Gastroesophageal sphincter (tissue), 4 donors: ENCODE measurements at regions not wholly inside any gene's neighbourhood (a gene's known extent, or its start where the extent isn't known, plus 50 kb on each side); places are given as distances from the start of the nearest gene placed in this dataset.

Experiments used
- ATAC-seq: fragments of 150-250 bp; one replicate; pipeline ENCODE4 v1.9.1; 2016; ENCODE audit warnings: mild to moderate bottlenecking, moderate library complexity
- H3K27ac ChIP-seq, 4 donors: fragments of 200-600 bp; sonication (generic) in 3 of 4; 1 replicate in 3 of 4; 2 replicates in 1 of 4; pipeline ENCODE4 v1.5.1; 2016 to 2019
- H3K27me3 ChIP-seq: fragments of 200-600 bp; sonication (generic); one replicate; pipeline ENCODE4 v1.5.1; 2019
- H3K36me3 ChIP-seq, 2 donors: fragments of 200-600 bp; sonication (generic); one replicate each; pipeline ENCODE4 v1.5.1; 2019; ENCODE audit warnings: control low read depth in 1 of 2
- H3K4me1 ChIP-seq, 3 donors: fragments of 200-600 bp; sonication (generic); 1 replicate in 2 of 3; 2 replicates in 1 of 3; pipeline ENCODE4 v1.5.1; 2016 to 2019; ENCODE audit warnings: control low read depth in 2 of 3
- H3K4me3 ChIP-seq, 2 donors: fragments of 200-600 bp; sonication (generic); one replicate each; pipeline ENCODE4 v1.5.1; 2019; ENCODE audit warnings: mild to moderate bottlenecking in 1 of 2, moderate library complexity in 1 of 2
- H3K9me3 ChIP-seq, 3 donors: fragments of 200-600 bp; sonication (generic); one replicate each; pipeline ENCODE4 v1.5.1; 2017 to 2019; ENCODE audit warnings: control low read depth in 2 of 3
- EP300 ChIP-seq: sonication (generic); formaldehyde crosslinking; IDR thresholded peaks from one replicate; pipeline ENCODE4 v1.6.1; 2017; ENCODE audit warnings: antibody characterized with exemption, mild to moderate bottlenecking
- POLR2A ChIP-seq, 2 donors: fragments of 450-650 bp; IDR thresholded peaks; one replicate each; pipeline ENCODE4 v1.6.1; 2017; ENCODE audit warnings: antibody characterized with exemption in 2 of 2, mild to moderate bottlenecking in 2 of 2, moderate library complexity in 1 of 2
- POLR2AphosphoS5 ChIP-seq: sonication (generic); formaldehyde crosslinking; IDR thresholded peaks from one replicate; pipeline ENCODE4 v1.6.1; 2017; ENCODE audit warnings: antibody characterized with exemption
- WGBS, 2 donors: methylation state at CpG; one replicate each; pipeline ENCODE4 v1.1.5; 2018; ENCODE audit warnings: low coverage in 1 of 2; 5-methylcytosine and 5-hydroxymethylcytosine counted together
- TF ChIP-seq, protein P1 (sequence below), 4 experiments: fragments of 200-600 bp in 2 of 4; fragments of 450-650 bp in 2 of 4; sonication (generic) in 1 of 4; IDR thresholded peaks; one replicate each; pipeline ENCODE4 v1.5.1; 2017 to 2019; ENCODE audit warnings: antibody characterized with exemption in 4 of 4, mild to moderate bottlenecking in 2 of 4, moderate library complexity in 2 of 4

GRCh38 chr15:92813485-92813884, 86.6 kb upstream of the CHD2 start:
- Histone ChIP-seq H3K27me3 (no peaks in the 10 kb centered on the region), H3K36me3 (no peaks in the 10 kb centered on the region), H3K9me3 (no peaks in the 10 kb centered on the region), H3K27ac (no peak overlapping the region), H3K4me1 (peaks cover 0 to 36% (median 0%) of the 10 kb centered on the region in 3 donors), H3K4me3 (no peak overlapping the region)
- no peak for TF ChIP-seq EP300
- TF ChIP-seq, protein P1, sequence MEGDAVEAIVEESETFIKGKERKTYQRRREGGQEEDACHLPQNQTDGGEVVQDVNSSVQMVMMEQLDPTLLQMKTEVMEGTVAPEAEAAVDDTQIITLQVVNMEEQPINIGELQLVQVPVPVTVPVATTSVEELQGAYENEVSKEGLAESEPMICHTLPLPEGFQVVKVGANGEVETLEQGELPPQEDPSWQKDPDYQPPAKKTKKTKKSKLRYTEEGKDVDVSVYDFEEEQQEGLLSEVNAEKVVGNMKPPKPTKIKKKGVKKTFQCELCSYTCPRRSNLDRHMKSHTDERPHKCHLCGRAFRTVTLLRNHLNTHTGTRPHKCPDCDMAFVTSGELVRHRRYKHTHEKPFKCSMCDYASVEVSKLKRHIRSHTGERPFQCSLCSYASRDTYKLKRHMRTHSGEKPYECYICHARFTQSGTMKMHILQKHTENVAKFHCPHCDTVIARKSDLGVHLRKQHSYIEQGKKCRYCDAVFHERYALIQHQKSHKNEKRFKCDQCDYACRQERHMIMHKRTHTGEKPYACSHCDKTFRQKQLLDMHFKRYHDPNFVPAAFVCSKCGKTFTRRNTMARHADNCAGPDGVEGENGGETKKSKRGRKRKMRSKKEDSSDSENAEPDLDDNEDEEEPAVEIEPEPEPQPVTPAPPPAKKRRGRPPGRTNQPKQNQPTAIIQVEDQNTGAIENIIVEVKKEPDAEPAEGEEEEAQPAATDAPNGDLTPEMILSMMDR (IDR thresholded peaks at IDR 0.05) = no peak
- TF ChIP-seq POLR2A (IDR thresholded peaks at IDR 0.05) = no peak
- no peak for TF ChIP-seq POLR2AphosphoS5
- 83 to 91% methylated on average over 4 of the region's 4 CpGs for WGBS, 2 donors
- no peak for ATAC-seq

DNA sequence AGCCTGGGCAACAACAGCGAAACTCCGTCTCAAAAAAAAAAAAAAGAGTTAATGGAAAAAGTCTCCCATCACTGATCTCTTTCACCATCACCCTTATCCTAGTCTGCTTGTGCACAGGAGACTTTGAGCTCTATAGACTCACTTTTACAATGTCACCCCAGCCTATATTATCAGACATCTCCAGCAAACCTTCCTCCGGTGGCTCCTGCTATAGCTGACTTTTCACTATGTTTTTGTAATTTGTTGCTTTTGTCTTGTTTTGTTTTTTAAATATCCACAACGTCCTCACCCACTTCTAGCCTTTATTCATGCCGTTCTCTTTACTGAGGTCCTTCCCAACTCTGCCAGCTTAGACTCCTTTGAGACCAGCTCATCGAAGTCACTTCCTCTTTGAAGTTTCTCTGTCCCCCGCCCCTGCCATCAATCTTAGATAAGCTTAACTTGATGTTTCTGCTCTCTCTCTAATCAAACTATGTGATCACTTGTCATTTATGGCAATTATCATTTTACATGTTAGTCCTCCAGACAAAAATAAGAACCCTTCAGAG, 82.7 kb upstream of the CHD2 start:
- no peak overlapping the region for H3K27ac ChIP-seq
- H3K27me3 ChIP-seq = no peaks in the 10 kb centered on the region
- H3K4me3 ChIP-seq = no peak overlapping the region
- WGBS, 2 donors = 69 to 74% methylated on average over 6 to 7 of the region's 7 CpGs
- peaks cover 5 to 29% (median 12%) of the 10 kb centered on the region in 3 donors for H3K4me1 ChIP-seq
- H3K9me3 ChIP-seq = no peaks in the 10 kb centered on the region
- TF ChIP-seq, protein P1 (IDR thresholded peaks at IDR 0.05) = no peak
- TF ChIP-seq POLR2AphosphoS5 (no peak), EP300 (no peak), POLR2A (IDR thresholded peaks at IDR 0.05) (no peak)
- no peak for ATAC-seq
- H3K36me3 ChIP-seq = no peaks in the 10 kb centered on the region

- Histone ChIP-seq H3K27ac (peak overlapping the region in 3 of 4 donors; percentile 83 to 86 (median 84)), H3K27me3 (no peaks in the 10 kb centered on the region)
Observed at GRCh38 chr15:92818651-92819277, 81.4 kb upstream of the CHD2 start.

GRCh38 chr15:92819278-92820235, 80.6 kb upstream of the CHD2 start:
- peaks cover 5 to 26% (median 12%) of the 10 kb centered on the region in 3 donors for H3K4me1 ChIP-seq
- ATAC-seq = no peak
- no peaks in the 10 kb centered on the region for H3K27me3 ChIP-seq
- 27 to 34% methylated on average over 14 to 16 of the region's 16 CpGs for WGBS, 2 donors
- TF ChIP-seq POLR2AphosphoS5 (no peak), POLR2A (IDR thresholded peaks at IDR 0.05) (no peak), EP300 (no peak)
- TF ChIP-seq, protein P1 (IDR thresholded peaks at IDR 0.05) = no peak
- H3K36me3 ChIP-seq = no peaks in the 10 kb centered on the region
- peak overlapping the region; percentile 76 to 86 (median 84) for H3K27ac ChIP-seq
- no peaks in the 10 kb centered on the region for H3K9me3 ChIP-seq
- peak overlapping the region; percentile 37 to 46 for H3K4me3 ChIP-seq

More at GRCh38 chr15:92818651-92819277, 81.4 kb upstream of the CHD2 start:
- 62 to 71% methylated on average over 14 to 16 of the region's 16 CpGs for WGBS, 2 donors
- Histone ChIP-seq H3K4me1 (peaks cover 5 to 26% (median 12%) of the 10 kb centered on the region in 3 donors), H3K9me3 (no peaks in the 10 kb centered on the region), H3K36me3 (no peaks in the 10 kb centered on the region), H3K4me3 (no peak overlapping the region)
- no peak for ATAC-seq
- TF ChIP-seq POLR2A (IDR thresholded peaks at IDR 0.05) = no peak
- TF ChIP-seq, protein P1 (IDR thresholded peaks at IDR 0.05) = no peak
- no peak for TF ChIP-seq EP300
- no peak for TF ChIP-seq POLR2AphosphoS5
